SK-N-SH treated with all-trans-retinoic acid at 6 μM for 48 hours (cell line): ENCODE measurements at regions not wholly inside any gene's neighbourhood (a gene's known extent, or its start where the extent isn't known, plus 50 kb on each side); places are given as distances from the start of the nearest gene placed in this dataset.

Experiments used
- ARNTL ChIP-seq: fragments of 450-650 bp; formaldehyde crosslinking; IDR thresholded peaks from 2 replicates; pipeline ENCODE4 v1.5.0; 2020; ENCODE audit warnings: low read depth, mild to moderate bottlenecking, moderate library complexity, borderline replicate concordance
- BACH2 ChIP-seq: fragments of 250-450 bp; sonication (Bioruptor Pico); IDR thresholded peaks from 2 replicates; pipeline ENCODE4 v1.9.0; 2021; ENCODE audit warnings: mild to moderate bottlenecking, borderline replicate concordance
- CREB5 ChIP-seq: fragments of 250-450 bp; sonication (Bioruptor Pico); IDR thresholded peaks from 2 replicates; pipeline ENCODE4 v1.5.1; 2020; ENCODE audit warnings: low read depth, mild to moderate bottlenecking, moderate library complexity
- CSDC2 ChIP-seq: fragments of 250-450 bp; sonication (Bioruptor Pico); IDR thresholded peaks from 2 replicates; pipeline ENCODE4 v1.5.0; 2020; ENCODE audit warnings: mild to moderate bottlenecking, moderate library complexity
- CSRNP3 ChIP-seq: fragments of 250-450 bp; sonication (Bioruptor Pico); IDR thresholded peaks from 2 replicates; pipeline ENCODE4 v1.5.1; 2021; ENCODE audit warnings: mild to moderate bottlenecking, moderate library complexity
- POU6F1 ChIP-seq: fragments of 250-450 bp; sonication (Bioruptor Pico); IDR thresholded peaks from 2 replicates; pipeline ENCODE4 v1.8.0; 2021; ENCODE audit warnings: low read depth, mild to moderate bottlenecking, moderate library complexity, borderline replicate concordance
- PPARA ChIP-seq: fragments of 250-450 bp; sonication (Bioruptor Pico); IDR thresholded peaks from 2 replicates; pipeline ENCODE4 v1.5.0; 2020; ENCODE audit warnings: mild to moderate bottlenecking, borderline replicate concordance
- TCF4 ChIP-seq: fragments of 250-450 bp; sonication (Bioruptor Pico); IDR thresholded peaks from 2 replicates; pipeline ENCODE4 v1.8.0; 2021; ENCODE audit warnings: mild to moderate bottlenecking, moderate library complexity, borderline replicate concordance
- ZC3H10 ChIP-seq: fragments of 250-450 bp; sonication (Bioruptor Pico); IDR thresholded peaks from 2 replicates; pipeline ENCODE4 v1.5.1; 2021; ENCODE audit warnings: mild to moderate bottlenecking, moderate library complexity
- ZFP3 ChIP-seq: fragments of 250-450 bp; sonication (Bioruptor Pico); IDR thresholded peaks from 2 replicates; pipeline ENCODE4 v1.5.0; 2020; ENCODE audit warnings: mild to moderate bottlenecking, moderate library complexity
- ZFP30 ChIP-seq: fragments of 450-650 bp; formaldehyde crosslinking; IDR thresholded peaks from 2 replicates; pipeline ENCODE4 v1.5.0; 2022; ENCODE audit warnings: mild to moderate bottlenecking, moderate library complexity
- ZNF70 ChIP-seq: fragments of 450-650 bp; formaldehyde crosslinking; IDR thresholded peaks from 2 replicates; pipeline ENCODE4 v1.5.0; 2020; ENCODE audit warnings: mild to moderate bottlenecking, moderate library complexity
- ZNF8 ChIP-seq: fragments of 450-650 bp; formaldehyde crosslinking; IDR thresholded peaks from 2 replicates; pipeline ENCODE4 v1.5.0; 2020; ENCODE audit warnings: mild to moderate bottlenecking, moderate library complexity
- TF ChIP-seq, protein P1 (sequence below): fragments of 250-450 bp; sonication (Bioruptor Pico); IDR thresholded peaks from 2 replicates; pipeline ENCODE4 v1.8.0; 2020; ENCODE audit warnings: mild to moderate bottlenecking, moderate library complexity, borderline replicate concordance

DNA sequence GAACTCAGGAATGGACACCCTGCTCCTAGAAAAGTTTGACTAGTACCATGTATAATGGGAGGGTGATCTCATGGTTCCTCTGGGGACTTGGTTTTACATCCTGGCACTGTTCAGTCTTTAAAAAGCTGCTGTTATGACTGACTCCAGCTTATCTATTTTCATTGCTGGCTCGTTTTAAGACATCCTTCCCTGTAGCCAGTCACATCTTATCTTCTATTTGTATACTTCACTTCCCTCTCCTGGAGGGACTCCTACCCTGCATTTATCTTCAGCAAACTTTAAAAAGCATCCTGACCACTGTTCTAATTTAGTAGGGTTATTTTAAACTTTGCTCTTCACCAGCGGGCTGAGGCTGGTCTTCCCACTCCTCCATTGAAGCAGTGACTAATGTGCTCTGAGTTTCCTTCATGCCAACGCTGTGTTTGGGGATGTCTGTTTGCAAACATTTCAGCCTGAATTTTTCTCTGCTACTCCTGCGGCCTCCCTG is 72.9 kb upstream of the ARMC3 start:
- TF ChIP-seq PPARA (CRISPR knock-in tag), result no peak
- no peak for TF ChIP-seq BACH2 (CRISPR knock-in tag)
- no peak for TF ChIP-seq ZNF8
- no peak for TF ChIP-seq ZFP30 (CRISPR knock-in tag)
- TF ChIP-seq CREB5, result no peak
- TF ChIP-seq ZNF70, result no peak
- no peak for TF ChIP-seq POU6F1 (CRISPR knock-in tag)
- TF ChIP-seq ZFP3 (CRISPR knock-in tag), result no peak
- no peak for TF ChIP-seq TCF4 (CRISPR knock-in tag)
- no peak for TF ChIP-seq ARNTL (CRISPR knock-in tag)
- TF ChIP-seq CSRNP3 (CRISPR knock-in tag), result no peak
- TF ChIP-seq, protein P1, sequence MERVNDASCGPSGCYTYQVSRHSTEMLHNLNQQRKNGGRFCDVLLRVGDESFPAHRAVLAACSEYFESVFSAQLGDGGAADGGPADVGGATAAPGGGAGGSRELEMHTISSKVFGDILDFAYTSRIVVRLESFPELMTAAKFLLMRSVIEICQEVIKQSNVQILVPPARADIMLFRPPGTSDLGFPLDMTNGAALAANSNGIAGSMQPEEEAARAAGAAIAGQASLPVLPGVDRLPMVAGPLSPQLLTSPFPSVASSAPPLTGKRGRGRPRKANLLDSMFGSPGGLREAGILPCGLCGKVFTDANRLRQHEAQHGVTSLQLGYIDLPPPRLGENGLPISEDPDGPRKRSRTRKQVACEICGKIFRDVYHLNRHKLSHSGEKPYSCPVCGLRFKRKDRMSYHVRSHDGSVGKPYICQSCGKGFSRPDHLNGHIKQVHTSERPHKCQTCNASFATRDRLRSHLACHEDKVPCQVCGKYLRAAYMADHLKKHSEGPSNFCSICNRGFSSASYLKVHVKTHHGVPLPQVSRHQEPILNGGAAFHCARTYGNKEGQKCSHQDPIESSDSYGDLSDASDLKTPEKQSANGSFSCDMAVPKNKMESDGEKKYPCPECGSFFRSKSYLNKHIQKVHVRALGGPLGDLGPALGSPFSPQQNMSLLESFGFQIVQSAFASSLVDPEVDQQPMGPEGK (CRISPR knock-in tag), result no peak
- TF ChIP-seq ZC3H10, result no peak
- TF ChIP-seq CSDC2 (CRISPR knock-in tag), result no peak
